Femur (tissue), 1 donor: ENCODE measurements at regions not wholly inside any gene's neighbourhood (a gene's known extent, or its start where the extent isn't known, plus 50 kb on each side); places are given as distances from the start of the nearest gene placed in this dataset.

ENCODE experiments used
- DNase-seq: peaks from one replicate; pipeline ENCODE4 v3.0.0-alpha.2; 2017

DNA sequence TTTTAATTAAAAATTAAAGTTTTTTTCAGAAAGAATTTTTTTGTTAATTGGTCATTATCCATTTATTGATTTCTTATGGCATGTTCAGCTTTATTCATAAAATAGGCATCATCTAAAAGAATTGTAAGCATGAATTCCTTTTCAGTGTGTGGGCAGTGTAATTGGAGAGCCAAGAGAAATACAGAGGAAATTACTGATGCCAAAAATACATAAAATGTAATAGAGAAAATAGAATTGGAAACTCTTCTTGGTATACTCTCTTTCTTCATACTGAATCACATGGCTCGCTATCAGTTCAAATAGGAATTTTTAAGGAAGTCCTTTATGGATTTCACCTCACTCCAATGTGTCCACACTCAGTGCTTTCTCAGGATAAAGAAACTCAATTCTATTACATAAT is 663.6 kb upstream of the NRXN1 start:
- no peak for DNase-seq

DNA sequence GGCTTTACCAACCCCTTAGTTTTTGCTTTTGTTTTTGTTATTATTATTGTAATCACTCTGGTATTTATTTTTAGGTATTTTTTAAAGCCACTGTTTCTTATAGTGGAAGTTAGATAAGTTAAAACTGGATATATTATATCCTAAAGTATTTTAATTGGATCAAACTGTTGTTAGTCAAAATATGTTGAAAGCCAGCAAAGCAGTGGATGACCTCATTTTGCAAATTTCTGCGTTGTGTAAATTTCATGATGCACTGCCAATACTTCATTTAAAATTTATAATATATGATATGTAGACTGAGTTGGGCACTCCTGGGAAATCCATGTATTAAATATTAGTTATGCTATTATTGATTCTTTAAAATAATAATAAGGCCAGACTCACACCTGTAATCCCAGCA is 661.7 kb upstream of the NRXN1 start:
- no peak for DNase-seq

DNA sequence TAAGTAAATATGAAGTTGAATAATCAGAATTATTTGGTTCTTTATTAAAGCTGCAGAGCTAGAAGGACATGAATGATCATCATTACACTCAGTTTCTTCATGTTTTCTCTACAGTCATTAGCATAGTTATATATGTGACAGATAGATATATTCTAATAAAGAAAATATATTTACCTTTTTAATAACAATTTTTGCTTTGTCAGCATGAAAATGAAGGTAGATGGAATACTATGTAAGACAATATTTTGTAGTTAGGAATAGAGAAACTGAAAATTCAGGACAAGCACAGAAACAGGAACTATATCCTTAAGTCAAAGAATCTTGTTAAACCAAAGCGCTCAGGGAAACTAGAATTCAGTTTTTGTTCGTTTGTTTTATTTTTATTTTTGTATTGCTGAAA is 649.9 kb upstream of the NRXN1 start:
- DNase-seq: no peak

DNA sequence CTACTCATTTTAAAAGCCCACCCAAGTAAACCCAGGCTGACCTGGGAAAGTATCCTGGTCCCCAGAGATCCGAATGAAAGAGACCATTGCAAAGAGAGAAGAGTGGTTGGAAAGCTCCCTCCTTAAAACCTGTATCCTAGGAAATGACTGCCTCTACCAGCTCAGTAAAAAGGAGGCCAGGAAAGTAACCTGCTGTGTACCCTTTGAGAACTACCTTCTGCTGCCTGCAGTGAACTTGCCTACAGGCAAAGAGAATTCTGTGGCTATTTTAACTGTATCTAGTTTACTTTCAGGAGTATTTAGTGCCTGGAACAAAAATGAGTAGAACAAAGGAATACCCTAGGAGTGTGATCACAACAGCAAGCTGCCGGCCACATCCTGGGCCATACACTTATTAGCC is 641.7 kb upstream of the NRXN1 start:
- no peak for DNase-seq

DNA sequence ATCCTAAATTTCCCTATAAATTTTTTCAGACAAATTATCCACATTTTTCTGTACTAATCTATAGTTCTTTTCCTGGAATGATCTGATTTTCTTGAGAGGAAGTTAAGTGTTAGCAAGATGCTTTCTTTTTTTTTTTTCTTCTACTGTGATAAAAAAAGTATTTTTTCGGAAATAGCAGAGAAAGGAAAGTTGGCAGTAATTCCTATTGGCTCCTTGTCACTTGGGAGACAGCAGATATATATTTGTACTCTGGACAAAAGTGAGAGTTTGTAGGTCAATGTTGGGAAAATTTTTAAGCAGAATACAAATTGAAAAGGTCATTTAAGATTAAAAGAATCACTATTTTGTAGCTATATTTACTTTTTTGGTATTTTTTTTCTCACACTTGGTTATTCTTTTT is 635.7 kb upstream of the NRXN1 start:
- no peak for DNase-seq

DNA sequence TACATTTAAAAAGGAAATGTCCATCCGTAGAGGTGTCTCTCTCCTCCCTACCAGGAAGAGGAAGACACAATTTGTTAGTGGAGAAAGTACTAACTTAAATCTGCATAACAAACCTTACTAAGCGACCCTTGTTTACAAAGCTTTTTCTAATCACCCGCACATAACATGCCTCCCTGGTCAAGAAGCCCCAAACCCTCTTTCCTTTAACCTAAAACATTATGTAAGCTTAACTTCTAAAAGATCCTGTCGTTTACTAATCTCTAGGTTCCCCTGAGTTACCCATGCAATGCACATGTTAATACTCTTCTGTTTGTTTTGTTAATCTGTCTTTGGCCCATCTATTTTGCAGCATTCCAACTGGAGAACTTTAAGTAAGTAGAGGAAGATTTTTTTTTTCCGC is 630.3 kb upstream of the NRXN1 start:
- no peak for DNase-seq

DNA sequence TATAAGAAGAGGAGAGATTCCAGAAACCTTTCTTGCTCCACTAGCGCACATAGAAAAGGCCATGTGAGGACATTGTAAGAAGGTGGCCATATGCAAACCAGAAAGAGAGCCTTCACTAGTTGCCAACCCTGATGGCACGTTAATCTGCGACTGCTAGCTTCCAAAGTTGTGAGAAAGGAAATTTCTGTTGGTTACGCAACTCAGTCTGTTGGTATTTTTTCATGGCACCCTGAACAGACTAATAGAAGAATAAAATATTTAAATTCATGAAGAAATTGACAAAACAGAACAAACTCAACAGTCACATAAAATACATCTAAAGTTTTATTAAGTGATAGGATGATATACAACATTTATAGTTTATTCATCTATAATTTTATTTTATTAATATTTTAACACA is 625.9 kb upstream of the NRXN1 start:
- no peak for DNase-seq

DNA sequence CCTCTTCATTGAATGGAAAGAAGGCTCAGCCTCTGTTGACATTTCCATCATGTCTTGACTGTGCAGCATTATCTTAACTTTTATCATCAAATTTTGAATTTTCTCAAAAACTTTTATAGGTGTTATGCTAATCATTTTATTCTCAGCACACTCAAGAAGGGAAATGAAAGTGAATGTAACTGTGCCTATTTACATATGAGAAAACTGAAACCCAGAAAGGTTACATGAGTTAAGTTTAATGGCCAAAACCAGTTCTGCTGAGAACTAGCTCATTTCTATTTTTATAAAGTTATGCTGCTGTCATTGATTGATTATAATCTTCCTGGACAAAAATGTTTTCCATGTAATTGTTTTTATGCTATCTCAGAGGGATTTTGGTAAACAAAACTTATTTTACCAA is 618.8 kb upstream of the NRXN1 start:
- no peak for DNase-seq

DNA sequence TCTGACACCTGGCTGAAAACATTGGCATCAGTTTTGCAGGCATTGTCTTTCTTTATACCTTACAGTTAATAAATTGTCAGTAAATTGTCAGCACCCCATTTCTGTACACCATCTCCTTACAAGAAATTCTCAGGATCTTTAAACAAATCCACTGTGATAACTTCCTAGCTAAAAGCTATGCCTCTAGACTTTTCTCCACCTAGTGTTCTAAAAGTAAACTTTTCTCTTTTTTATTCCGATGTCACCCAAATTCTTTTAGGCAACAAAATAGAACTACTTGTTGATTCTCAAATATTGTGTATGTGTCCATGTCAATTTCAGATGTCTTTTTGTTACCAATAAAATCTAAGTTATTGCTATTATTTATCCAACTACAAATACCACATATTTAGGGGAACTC is 617.4 kb upstream of the NRXN1 start:
- DNase-seq: no peak

DNA sequence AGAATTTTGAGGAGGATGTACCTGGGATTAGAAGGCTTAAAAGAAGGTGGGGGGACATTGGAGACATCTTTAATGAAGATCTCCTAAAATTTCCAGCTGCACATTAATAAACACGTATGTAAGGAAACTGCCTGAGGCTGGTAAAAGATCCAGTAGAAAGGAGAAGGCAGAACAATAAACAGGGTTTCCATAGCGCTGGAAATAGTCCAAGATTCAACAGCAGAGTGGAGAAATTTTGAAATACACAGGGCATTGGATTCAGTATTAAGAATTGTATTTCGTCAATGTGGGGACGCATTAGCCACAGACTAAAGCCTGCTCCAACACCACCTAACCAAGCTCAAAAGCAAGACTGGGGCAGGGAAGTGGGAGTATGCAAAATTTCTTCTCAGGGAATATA is 606.9 kb upstream of the NRXN1 start:
- DNase-seq: no peak

DNA sequence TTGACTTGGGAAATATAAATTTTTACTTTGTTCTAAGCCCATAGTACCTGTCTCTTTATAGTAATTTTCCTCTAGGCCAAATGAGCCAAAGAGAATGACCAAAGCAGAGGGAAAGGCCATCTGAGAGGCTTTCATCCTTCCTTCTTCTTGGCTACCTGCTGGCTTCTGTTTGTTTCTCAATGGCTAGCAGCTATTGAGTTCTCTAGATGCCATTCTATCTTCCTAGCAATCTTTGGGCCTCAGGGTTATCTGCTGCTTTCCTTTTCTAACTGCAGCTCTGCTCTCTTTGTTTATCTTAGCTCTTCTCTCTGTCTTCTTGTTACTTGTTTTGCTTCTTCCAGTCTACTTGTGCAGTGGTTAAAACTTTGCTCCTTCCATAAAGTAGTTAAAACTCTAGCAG is 601.1 kb upstream of the NRXN1 start:
- DNase-seq: no peak

DNA sequence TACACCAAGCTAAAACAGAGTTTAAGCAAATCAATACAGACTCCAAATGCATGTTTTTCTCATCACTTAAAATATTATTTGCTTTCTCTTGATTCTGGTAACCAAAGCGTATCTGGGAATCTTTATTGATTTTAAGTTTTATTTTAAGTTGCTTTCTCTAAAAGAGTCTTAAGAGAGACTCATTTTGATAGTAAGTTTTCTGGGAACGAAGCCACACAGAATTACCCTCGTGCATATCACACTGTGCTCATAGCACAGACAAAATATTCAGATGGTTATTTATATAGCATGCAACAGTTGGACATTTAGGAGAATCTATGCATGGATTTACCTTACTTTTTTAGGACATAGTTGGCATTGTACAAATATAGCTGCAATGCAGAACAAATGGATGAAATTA is 597.5 kb upstream of the NRXN1 start:
- DNase-seq: no peak

DNA sequence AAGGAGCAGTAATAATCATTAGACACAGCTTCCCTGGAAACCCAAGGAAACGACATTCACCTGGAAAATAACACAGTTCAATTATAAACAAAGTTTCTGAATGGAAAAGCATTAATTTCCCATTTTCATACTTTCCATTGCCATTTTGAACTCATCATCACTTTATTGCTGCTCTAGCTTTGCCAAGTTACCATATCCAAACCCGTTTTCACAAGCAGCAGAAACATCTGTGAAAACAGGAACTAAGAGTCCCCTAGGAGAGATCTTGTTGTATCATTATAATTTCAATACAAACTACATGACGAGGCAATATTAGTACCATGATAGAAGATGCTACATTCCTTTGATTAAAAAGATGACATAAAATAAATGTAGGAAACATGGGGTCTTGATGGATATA is 597.0 kb upstream of the NRXN1 start:
- no peak for DNase-seq

DNA sequence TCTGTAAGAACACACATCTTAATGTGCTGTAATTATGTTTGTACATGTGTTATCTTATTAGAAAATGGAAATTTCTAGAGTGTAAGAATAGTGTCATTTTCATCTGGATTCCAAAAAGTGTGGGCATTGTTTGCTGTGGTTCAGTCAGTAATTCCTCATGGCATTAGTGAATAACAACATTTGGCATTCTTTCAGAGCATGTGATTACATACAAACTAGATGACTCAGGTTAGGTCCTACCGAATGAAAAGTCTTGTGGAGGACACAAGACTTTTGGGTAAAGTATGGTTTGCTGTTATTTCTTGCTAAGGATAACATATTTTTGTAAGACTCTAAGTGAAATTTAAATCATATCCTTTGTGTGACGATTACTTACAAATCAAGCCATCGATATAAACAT is 593.1 kb upstream of the NRXN1 start:
- DNase-seq: no peak

DNA sequence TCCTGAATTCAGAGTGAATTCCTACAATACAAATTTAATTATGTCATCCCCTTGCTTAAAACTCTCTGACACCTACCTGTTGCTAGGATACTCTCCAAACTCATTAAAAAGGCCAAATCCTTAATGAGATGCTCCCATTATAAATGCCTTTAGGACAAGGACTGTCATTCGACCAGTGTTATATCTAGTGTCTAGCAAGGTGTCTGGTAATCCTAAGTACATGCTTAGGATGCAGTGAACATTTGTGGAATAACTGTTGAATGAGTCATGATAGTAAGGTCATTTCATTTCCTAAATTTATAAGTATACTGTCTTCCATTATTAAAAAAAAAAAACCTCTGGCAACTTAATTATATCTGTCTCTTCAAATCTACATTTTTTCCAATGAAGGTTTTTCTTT is 588.9 kb upstream of the NRXN1 start:
- DNase-seq: no peak

DNA sequence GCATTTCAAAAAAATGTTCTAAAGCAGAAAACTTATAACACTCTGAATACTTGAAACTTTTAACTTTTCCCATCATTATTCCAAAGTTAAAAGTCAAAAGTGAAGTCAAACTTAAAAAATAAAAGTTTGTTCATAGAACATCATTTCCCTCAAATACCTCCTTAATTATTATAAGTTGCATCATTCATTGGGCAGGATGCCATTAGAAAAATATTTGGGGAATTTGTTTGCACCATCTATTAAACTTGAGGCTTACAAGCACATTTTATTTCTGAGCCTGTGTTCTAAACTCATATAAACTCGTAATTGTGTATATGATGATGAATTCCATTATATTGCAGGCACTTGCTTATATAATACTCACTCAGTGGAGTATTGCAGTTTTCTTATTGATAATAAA is 588.0 kb upstream of the NRXN1 start:
- no peak for DNase-seq

DNA sequence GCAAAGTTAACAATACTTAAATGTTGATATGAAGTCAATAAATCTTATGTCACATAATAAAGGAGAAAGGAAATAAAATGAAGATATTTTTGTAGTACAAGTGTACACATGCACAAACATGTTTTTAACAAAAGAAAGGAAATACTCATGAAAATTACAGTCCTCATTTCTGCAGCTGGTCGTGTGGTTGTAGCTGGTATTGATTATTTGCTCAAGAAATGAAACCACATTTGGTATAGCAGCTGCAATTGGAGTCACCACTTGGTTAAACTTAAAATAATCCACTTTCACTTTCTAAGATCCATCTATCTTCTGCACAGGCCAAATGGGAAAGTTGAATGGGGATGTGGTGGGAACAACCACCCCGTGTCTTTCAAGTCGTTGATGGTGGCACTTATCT is 580.5 kb upstream of the NRXN1 start:
- no peak for DNase-seq

DNA sequence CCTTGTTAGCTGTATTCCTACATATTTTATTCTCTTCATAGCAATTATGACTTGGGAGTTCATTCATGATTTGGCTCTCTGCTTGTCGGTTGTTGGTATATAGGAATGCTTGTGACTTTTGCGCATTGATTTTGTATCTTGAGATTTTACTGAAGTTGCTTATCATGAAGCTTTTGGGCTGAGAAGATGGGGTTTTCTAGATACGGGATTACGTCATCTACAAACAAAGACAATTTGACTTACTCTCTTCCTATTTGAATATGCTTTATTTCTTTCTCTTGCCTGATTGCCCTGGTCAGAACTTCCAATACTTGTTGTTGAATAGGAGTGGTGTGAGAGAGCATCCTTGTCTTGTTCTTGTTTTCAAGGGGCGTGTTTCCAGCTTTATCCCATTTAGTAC is 569.8 kb upstream of the NRXN1 start:
- no peak for DNase-seq

DNA sequence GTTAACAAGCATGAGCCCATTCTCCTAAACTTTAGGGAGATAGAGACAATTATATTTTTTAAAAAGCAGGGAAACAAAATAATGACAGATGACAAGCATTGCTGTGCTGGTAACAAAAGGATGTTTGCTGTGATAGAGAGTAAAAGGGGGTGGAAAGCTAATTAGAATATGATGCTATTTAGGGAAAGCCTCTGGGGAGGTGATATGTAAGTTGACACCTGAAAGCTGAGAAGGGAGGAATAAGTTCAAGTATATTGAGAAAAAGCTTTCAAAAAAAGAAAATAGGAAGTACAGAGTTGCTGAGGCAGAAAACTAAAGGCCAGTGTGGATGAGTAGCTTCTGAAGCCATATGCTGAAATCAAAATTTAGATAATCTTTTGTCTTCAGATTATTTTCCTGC is 565.2 kb upstream of the NRXN1 start:
- no peak for DNase-seq

DNA sequence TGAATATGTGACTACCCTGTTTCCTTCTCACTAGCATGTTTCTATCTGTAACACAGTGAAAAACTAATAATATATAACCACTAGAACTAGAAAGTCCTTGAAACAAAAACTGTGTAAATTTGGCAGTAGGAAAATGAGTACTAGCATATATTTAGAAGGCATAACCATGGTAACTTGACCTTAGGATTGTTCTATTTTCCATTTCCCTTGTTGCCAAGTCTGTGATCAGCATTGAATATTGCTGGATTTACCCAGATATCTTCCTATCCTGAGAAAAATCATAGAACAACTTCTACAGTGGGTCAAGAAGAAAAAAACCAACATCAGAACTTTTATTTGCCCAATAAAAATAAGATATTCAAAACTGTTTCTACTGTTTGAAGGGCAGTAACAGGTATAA is 563.9 kb upstream of the NRXN1 start:
- no peak for DNase-seq

DNA sequence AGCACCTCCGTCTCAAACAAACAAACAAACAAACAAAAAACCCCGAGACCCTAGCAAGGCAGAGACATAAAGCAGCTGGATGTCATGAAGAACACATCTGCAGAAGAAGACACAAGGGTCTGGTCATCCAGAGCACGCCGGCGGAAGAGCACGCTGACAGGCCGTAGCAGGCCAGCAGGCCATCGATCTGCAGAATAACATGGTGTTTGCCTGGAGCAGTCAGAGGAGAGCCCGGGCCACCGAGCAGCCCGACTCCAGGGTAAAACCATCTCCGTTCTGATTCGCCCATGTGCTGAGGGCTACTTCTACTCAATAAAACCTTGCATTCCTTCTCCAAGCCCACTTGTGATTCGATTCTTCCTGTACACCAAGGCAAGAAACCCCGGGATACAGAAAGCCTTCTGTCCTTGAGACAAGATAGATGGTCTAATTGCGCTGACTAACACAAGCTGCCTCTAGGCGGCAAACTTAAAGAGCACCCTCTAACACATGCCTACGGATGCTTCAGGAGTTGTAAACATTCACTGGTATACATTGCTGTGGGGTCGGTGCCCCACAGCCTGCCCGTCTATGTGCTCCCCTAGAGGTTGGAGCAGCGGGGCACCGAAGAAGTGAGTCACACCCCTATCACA is 549.8 kb upstream of the NRXN1 start:
- no peak for DNase-seq

DNA sequence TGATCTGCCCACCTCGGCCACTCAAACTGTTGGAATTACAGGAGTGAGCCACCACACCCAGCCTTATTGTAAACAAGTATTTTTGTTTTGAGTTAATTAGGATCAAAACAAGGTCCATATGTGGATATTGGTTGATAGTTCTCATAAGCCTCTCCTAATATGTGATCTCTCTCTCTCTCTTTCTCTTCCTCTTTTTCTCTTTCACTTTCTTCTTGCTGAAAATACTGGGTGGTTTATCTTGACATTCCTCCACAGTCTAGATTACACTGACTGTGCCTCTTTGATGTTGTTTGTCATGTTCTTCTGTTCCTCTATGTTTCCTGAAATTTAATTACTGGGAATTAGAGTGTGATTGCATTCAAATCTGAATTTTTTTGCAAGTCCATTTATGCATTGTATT is 547.5 kb upstream of the NRXN1 start:
- no peak for DNase-seq

DNA sequence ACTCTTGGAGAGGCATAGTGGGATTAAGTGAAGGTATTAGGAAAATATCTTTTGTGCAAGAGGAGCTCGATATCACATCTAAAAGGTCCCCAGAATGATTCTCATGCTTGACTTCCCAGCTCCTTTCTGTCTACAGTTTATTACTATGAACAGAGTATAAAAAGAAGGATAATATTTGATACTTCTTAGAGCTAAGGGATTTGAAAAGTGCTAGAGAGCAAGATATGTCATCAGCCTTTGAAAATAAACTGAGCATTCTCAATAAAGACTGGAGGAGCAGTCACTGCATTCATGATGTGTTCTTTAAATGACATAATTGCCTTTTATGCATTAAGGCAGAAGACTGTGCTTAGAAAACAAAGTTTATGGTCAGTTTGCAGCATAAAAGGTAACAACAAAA is 543.2 kb upstream of the NRXN1 start:
- DNase-seq: no peak

DNA sequence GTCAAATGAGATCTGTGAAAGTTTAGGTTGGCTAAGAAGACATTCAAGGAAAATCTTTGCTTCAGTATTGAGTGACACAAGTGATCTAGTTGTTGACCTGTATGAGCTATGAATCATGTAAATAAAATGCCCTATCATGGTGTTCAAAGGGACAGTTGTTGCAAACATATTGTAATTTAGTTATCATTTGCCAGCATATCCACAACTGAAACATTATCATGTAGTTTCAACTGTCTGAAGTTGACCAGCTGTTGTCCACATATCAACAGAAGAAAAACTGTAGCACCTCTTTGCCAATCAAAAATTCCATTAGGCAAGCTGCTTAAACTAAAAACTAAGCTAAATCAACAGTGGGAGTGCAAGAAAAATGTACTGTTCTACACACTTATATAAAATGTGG is 527.1 kb upstream of the NRXN1 start:
- no peak for DNase-seq

DNA sequence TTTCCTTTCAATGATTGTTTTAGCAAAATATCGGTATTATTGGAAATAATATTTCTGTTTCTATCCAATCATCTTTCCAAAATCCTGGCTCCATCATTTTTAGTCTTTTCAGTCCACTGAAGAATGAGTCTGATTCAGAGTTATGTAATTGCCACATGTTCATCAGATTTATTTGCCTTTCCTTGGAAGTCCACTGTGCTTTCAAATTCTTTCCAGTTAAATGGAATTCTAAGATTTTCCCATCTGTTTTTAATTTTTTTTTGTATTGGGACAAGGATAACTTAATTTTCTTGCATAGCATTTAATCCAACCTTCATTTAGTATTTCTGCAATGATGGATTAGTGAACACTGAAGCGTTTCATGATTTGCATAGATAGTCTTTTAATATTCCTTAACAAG is 521.5 kb upstream of the NRXN1 start:
- no peak for DNase-seq

DNA sequence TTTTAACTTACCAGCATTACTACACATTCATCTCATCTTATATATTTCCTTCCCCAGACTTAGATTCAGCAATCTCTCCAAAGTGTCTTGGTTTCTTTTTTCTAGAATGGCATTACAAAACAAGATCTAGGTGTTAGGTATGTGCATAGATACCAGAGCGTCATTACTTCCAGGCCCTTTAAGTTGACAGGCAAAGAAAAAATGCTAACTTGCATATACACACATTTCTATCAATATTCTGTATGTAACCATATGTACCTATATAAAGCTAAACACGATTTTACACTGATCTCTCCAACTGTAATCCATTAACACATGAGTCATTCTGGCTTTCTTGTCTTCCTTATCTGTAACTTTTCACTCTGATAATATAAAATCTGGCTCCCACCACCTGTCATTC is 503.8 kb upstream of the NRXN1 start:
- DNase-seq: no peak
